Vagina (tissue), 2 donors: ENCODE measurements at regions not wholly inside any gene's neighbourhood (a gene's known extent, or its start where the extent isn't known, plus 50 kb on each side); places are given as distances from the start of the nearest gene placed in this dataset.

Source experiments
- CTCF ChIP-seq, 3 experiments: fragments of 450-650 bp in 2 of 3; fragments of 200-600 bp in 1 of 3; sonication (generic) in 1 of 3; IDR thresholded peaks; one replicate each; pipeline ENCODE4 v1.5.1; 2017 to 2019; ENCODE audit warnings: antibody characterized with exemption in 3 of 3, mild to moderate bottlenecking in 2 of 3, moderate library complexity in 2 of 3
- POLR2A ChIP-seq, 2 donors: fragments of 450-650 bp; IDR thresholded peaks; one replicate each; pipeline ENCODE4 v1.6.1; 2017; ENCODE audit warnings: antibody characterized with exemption in 2 of 2, mild to moderate bottlenecking in 2 of 2, moderate library complexity in 2 of 2
- POLR2AphosphoS5 ChIP-seq, 2 donors: sonication (generic); formaldehyde crosslinking; IDR thresholded peaks; one replicate each; pipeline ENCODE4 v1.9.0; 2017; ENCODE audit warnings: antibody characterized with exemption in 2 of 2, mild to moderate bottlenecking in 2 of 2, low read depth in 1 of 2; ENCODE audit not compliant: insufficient read depth in 1 of 2

- TF ChIP-seq POLR2A (IDR thresholded peaks at IDR 0.05), result no peak
- no peak for TF ChIP-seq CTCF (IDR thresholded peaks at IDR 0.05)
- TF ChIP-seq POLR2AphosphoS5 (IDR thresholded peaks at IDR 0.05; ENCODE audit: insufficient read depth in 1 of 2, low read depth in 1 of 2), result no peak
Measured at GRCh38 chr20:10954908-10955580, 281.2 kb upstream of the JAG1 start.
